Nephron progenitor cell (in vitro differentiated cells): ENCODE measurements at regions not wholly inside any gene's neighbourhood (a gene's known extent, or its start where the extent isn't known, plus 50 kb on each side); places are given as distances from the start of the nearest gene placed in this dataset.

Source experiments
- DNase-seq: peaks from one replicate; pipeline ENCODE4 v3.0.0; 2021
- H3K27ac Mint-ChIP-seq: 2 replicates; pipeline ENCODE4 v1.8.0; 2021; ENCODE audit warnings: mild to moderate bottlenecking, moderate library complexity, mixed read lengths
- H3K27me3 Mint-ChIP-seq: 2 replicates; pipeline ENCODE4 v1.8.0; 2021; ENCODE audit warnings: mild to moderate bottlenecking, low read depth, mixed read lengths; ENCODE audit not compliant: poor library complexity
- H3K36me3 Mint-ChIP-seq: 2 replicates; pipeline ENCODE4 v1.8.0; 2021; ENCODE audit warnings: low read depth, mixed read lengths
- H3K4me1 Mint-ChIP-seq: 2 replicates; pipeline ENCODE4 v1.8.0; 2021; ENCODE audit warnings: mixed read lengths
- H3K4me3 Mint-ChIP-seq: 2 replicates; pipeline ENCODE4 v1.8.0; 2021; ENCODE audit warnings: mild to moderate bottlenecking, moderate library complexity, mixed read lengths
- H3K9me3 Mint-ChIP-seq: 2 replicates; pipeline ENCODE4 v1.8.0; 2021; ENCODE audit warnings: mild to moderate bottlenecking, moderate library complexity, mixed read lengths
- CTCF ChIP-seq: fragments of 200-600 bp; sonication (generic); IDR thresholded peaks from 2 replicates; pipeline ENCODE4 v1.5.0; 2021; ENCODE audit warnings: antibody characterized with exemption

DNA sequence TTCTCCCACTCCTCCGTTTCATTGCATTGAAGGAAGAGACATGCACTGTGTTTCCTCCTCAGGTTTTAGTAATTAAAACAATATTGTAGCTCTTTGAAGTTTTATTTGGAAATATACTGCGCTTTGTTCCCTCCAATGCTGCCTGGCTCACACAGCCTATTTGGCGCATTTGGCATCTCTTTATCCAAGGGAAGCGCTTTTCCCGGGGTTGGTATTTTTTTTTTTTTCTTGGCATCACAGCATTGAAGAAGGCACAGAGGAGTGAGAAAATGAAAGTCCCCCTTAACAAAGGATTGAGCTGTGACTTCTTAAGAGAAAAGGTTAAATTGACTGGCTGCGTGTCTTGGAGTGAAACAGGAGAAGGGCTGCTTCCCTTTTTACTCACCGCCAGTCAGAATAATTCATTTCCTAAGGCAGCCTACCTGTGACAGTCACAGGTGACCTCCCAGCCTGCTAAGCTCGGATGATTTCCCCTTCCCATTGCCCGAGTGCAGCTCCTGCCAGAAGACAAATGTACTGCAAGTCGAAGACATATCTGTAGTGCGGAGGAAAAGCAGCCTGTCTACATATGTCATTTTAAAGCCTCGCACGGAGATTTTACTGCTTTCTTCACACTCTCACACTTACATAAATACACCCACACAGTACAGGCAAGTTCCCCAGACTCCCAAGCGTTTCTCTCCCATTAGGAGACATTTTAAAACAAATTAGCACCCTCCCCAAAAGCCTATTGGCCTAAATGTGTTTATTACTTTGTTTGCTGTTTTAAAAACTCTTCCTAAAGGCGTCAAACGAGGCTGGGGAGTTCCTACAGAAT, 665.5 kb upstream of the ZNF608 start:
- no peaks in the 10 kb centered on the region for H3K36me3 Mint-ChIP-seq
- no peaks in the 10 kb centered on the region for H3K9me3 Mint-ChIP-seq
- DNase-seq, result peak; percentile 31

DNA sequence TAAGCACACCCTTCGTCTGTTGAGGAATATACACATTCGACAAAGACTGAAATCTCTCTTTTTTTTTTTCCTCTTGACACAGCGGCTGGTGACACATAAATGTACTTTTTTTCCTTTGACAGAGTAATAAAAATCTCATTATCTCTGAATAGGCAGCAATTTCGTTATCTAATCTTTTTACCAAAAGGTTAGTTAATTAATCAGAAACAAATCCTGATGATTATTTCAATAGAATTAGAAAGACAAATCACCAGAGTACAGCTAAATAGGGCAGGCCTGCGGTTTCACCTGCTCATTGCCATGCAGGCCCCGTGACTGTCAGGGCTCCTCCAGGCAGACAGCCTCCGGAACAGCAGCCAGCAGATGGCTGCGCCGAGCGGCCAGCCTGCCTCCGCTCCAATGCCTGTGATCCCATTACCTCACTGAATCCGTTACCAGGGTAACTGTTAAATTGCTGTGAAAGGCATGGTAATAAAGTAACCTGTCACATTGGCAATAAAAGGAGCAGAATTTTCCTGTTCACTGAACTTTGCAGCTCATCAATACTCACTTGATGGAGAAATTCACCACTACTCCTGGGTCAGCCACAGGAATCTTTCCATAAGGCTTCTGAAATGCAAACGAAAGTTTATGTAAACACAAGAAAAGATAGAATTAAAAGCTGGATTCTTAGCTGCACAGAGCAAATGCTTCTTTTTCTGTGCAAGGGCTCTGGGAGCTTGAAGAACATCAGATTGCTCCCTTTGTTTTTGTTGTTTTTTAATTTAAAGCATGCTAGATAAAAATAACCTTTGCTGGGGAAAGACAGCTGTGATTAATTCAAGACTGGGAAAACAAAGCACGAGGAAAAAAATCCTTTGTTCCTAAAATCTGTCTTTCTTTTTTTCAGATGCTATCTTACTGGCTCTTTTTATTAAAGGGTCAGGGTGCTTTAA, 666.4 kb upstream of the ZNF608 start:
- H3K27ac Mint-ChIP-seq, result peak overlapping the region; percentile 96
- H3K27me3 Mint-ChIP-seq, result peaks cover 2% of the 10 kb centered on the region
- TF ChIP-seq CTCF, result no peak
- H3K4me3 Mint-ChIP-seq, result peak overlapping the region; percentile 73
- no peaks in the 10 kb centered on the region for H3K36me3 Mint-ChIP-seq
- peaks cover 99% of the 10 kb centered on the region for H3K4me1 Mint-ChIP-seq
- no peaks in the 10 kb centered on the region for H3K9me3 Mint-ChIP-seq
- DNase-seq, result peak; percentile 79

More for the DNA sequence above, 665.5 kb upstream of the ZNF608 start:
- TF ChIP-seq CTCF, result no peak
- Mint-ChIP-seq H3K27ac (peak overlapping the region; percentile 96), H3K4me3 (peak overlapping the region; percentile 73), H3K4me1 (peaks cover 100% of the 10 kb centered on the region), H3K27me3 (peaks cover 2% of the 10 kb centered on the region)

GRCh38 chr5:125413496-125414274, 667.2 kb upstream of the ZNF608 start:
- peaks cover 4% of the 10 kb centered on the region for H3K9me3 Mint-ChIP-seq
- H3K4me1 Mint-ChIP-seq, result peaks cover 97% of the 10 kb centered on the region
- H3K4me3 Mint-ChIP-seq, result peak overlapping the region; percentile 60
- H3K36me3 Mint-ChIP-seq, result no peaks in the 10 kb centered on the region
- peak overlapping the region; percentile 96 for H3K27ac Mint-ChIP-seq
- DNase-seq, result no peak
- no peak for TF ChIP-seq CTCF
- peaks cover 2% of the 10 kb centered on the region for H3K27me3 Mint-ChIP-seq

GRCh38 chr5:125415126-125415525, 668.7 kb upstream of the ZNF608 start:
- no peak overlapping the region for H3K27ac Mint-ChIP-seq
- peaks cover 7% of the 10 kb centered on the region for H3K9me3 Mint-ChIP-seq
- H3K4me3 Mint-ChIP-seq, result no peak overlapping the region
- no peak for DNase-seq
- H3K36me3 Mint-ChIP-seq, result no peaks in the 10 kb centered on the region
- H3K4me1 Mint-ChIP-seq, result peaks cover 83% of the 10 kb centered on the region
- no peak for TF ChIP-seq CTCF
- H3K27me3 Mint-ChIP-seq, result peaks cover 2% of the 10 kb centered on the region

DNA sequence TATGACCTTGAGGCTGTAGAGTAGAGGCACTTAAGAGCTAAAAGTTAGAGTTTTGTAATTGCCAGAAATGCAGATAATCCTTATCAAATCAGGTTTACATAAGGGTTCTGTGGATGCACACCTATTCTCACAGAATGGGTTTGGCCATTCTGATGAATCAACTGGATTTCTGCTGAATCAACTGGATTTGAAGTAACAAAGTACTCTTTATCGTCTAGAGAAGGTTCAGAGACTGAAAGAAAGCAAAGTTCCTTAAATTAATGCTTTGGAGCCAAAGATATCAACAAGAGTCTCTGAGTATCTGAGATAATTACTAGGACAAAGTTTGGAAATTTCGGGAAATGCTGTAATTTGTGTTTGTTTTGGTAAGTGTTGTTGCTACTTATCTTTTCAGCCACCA, 669.6 kb upstream of the ZNF608 start:
- TF ChIP-seq CTCF, result no peak
- no peak overlapping the region for H3K27ac Mint-ChIP-seq
- no peaks in the 10 kb centered on the region for H3K36me3 Mint-ChIP-seq
- no peak overlapping the region for H3K4me3 Mint-ChIP-seq
- peaks cover 2% of the 10 kb centered on the region for H3K27me3 Mint-ChIP-seq
- no peak for DNase-seq
- H3K4me1 Mint-ChIP-seq, result peaks cover 75% of the 10 kb centered on the region
- peaks cover 7% of the 10 kb centered on the region for H3K9me3 Mint-ChIP-seq
